Neutrophil (primary cell): ENCODE measurements at regions not wholly inside any gene's neighbourhood (a gene's known extent, or its start where the extent isn't known, plus 50 kb on each side); places are given as distances from the start of the nearest gene placed in this dataset.

ENCODE experiments used
- H3K27ac ChIP-seq: fragments of 200-600 bp; sonication (generic); 2 replicates; pipeline ENCODE4 v1.5.1; 2016; ENCODE audit warnings: mild to moderate bottlenecking, moderate library complexity
- H3K27me3 ChIP-seq: fragments of 200-600 bp; sonication (generic); 2 replicates; pipeline ENCODE4 v1.6.0; 2016; ENCODE audit warnings: mild to moderate bottlenecking
- H3K36me3 ChIP-seq: fragments of 200-600 bp; sonication (generic); 2 replicates; pipeline ENCODE4 v1.5.1; 2017
- H3K4me1 ChIP-seq, 2 experiments: fragments of 200-600 bp in 1 of 2; sonication (generic) in 1 of 2; 1 replicate in 1 of 2; 2 replicates in 1 of 2; pipeline versions ENCODE4 v1.5.1 to v1.6.1; 2013 to 2016; ENCODE audit warnings: low read depth in 1 of 2, low read length in 1 of 2, mild to moderate bottlenecking in 1 of 2, moderate library complexity in 1 of 2; ENCODE audit not compliant: control insufficient read depth in 1 of 2, insufficient read depth in 1 of 2
- H3K4me3 ChIP-seq, 2 experiments: fragments of 200-600 bp in 1 of 2; sonication (generic) in 1 of 2; 1 replicate in 1 of 2; 2 replicates in 1 of 2; pipeline ENCODE4 v1.5.1; 2013 to 2016; ENCODE audit warnings: low read depth in 1 of 2, low read length in 1 of 2, mild to moderate bottlenecking in 1 of 2, moderate library complexity in 1 of 2
- H3K9me3 ChIP-seq: fragments of 200-600 bp; sonication (generic); 2 replicates; pipeline ENCODE4 v1.5.1; 2016
- CTCF ChIP-seq: fragments of 200-600 bp; sonication (generic); IDR thresholded peaks from 2 replicates; pipeline ENCODE4 v1.5.1; 2016; ENCODE audit warnings: antibody characterized with exemption

GRCh38 chr3:26191556-26191955, 401.7 kb downstream of the OXSM start:
- no peaks in the 10 kb centered on the region for H3K9me3 ChIP-seq
- no peaks in the 10 kb centered on the region for H3K4me1 ChIP-seq
- H3K4me3 ChIP-seq = no peak overlapping the region
- H3K36me3 ChIP-seq = no peaks in the 10 kb centered on the region
- no peaks in the 10 kb centered on the region for H3K27me3 ChIP-seq
- TF ChIP-seq CTCF = no peak
- no peak overlapping the region for H3K27ac ChIP-seq

- TF ChIP-seq CTCF = no peak
- Histone ChIP-seq H3K4me1 (no peaks in the 10 kb centered on the region), H3K27me3 (no peaks in the 10 kb centered on the region), H3K27ac (no peak overlapping the region), H3K4me3 (no peak overlapping the region), H3K36me3 (no peaks in the 10 kb centered on the region), H3K9me3 (no peaks in the 10 kb centered on the region)
These were observed 403.7 kb downstream of the OXSM start for GRCh38 chr3:26193558-26193957.

- no peak for TF ChIP-seq CTCF
- Histone ChIP-seq H3K9me3 (no peaks in the 10 kb centered on the region), H3K36me3 (no peaks in the 10 kb centered on the region), H3K4me3 (no peak overlapping the region), H3K4me1 (no peaks in the 10 kb centered on the region), H3K27ac (no peak overlapping the region), H3K27me3 (no peaks in the 10 kb centered on the region)
These were observed 406.9 kb downstream of the OXSM start for GRCh38 chr3:26196781-26197180.

GRCh38 chr3:26198609-26199008, 408.7 kb downstream of the OXSM start:
- no peaks in the 10 kb centered on the region for H3K4me1 ChIP-seq
- no peaks in the 10 kb centered on the region for H3K9me3 ChIP-seq
- H3K36me3 ChIP-seq = no peaks in the 10 kb centered on the region
- H3K4me3 ChIP-seq = no peak overlapping the region
- H3K27me3 ChIP-seq = no peaks in the 10 kb centered on the region
- no peak for TF ChIP-seq CTCF
- no peak overlapping the region for H3K27ac ChIP-seq

- TF ChIP-seq CTCF = no peak
- H3K27ac ChIP-seq = no peak overlapping the region
- no peaks in the 10 kb centered on the region for H3K4me1 ChIP-seq
These were observed 412.3 kb downstream of the OXSM start for GRCh38 chr3:26202169-26202568.

GRCh38 chr3:26205475-26205874, 415.6 kb downstream of the OXSM start:
- H3K27ac ChIP-seq = no peak overlapping the region
- H3K4me1 ChIP-seq = no peaks in the 10 kb centered on the region
- H3K4me3 ChIP-seq = no peak overlapping the region
- H3K27me3 ChIP-seq = no peaks in the 10 kb centered on the region
- no peak for TF ChIP-seq CTCF
- H3K9me3 ChIP-seq = no peaks in the 10 kb centered on the region
- H3K36me3 ChIP-seq = no peaks in the 10 kb centered on the region

More at GRCh38 chr3:26202169-26202568, 412.3 kb downstream of the OXSM start:
- no peak overlapping the region for H3K4me3 ChIP-seq
- H3K27me3 ChIP-seq = no peaks in the 10 kb centered on the region
- H3K9me3 ChIP-seq = no peaks in the 10 kb centered on the region
- H3K36me3 ChIP-seq = no peaks in the 10 kb centered on the region
